Adrenal gland (tissue), 9 donors: ENCODE measurements at regions not wholly inside any gene's neighbourhood (a gene's known extent, or its start where the extent isn't known, plus 50 kb on each side); places are given as distances from the start of the nearest gene placed in this dataset.
"Not testable (repeated sequence)": the region's sequence is repeated elsewhere in the genome, so short reads cannot be mapped to it uniquely, and the experiment has no call there.

Experiments
- DNase-seq, 7 donors: peaks; one replicate each; pipeline ENCODE4 v3.0.0-alpha.2; 2019 to 2020
- H3K27ac ChIP-seq, 5 donors: fragments of 200-600 bp; sonication (generic) in 4 of 5; 1 replicate in 3 of 5; 2 replicates in 2 of 5; pipeline versions ENCODE4 v1.5.1 to v1.8.0; 2016 to 2020; ENCODE audit warnings: mild to moderate bottlenecking in 1 of 5
- H3K27me3 ChIP-seq: fragments of 200-600 bp; 2 replicates; pipeline ENCODE4 v1.8.0; 2021
- H3K36me3 ChIP-seq, 2 donors: fragments of 200-600 bp; replicated peaks in 1 of 2; 1 replicate in 1 of 2; 2 replicates in 1 of 2; pipeline versions ENCODE4 v1.5.1 to v1.8.0; 2018 to 2022
- H3K4me1 ChIP-seq, 2 donors: fragments of 200-600 bp; replicated peaks in 1 of 2; 1 replicate in 1 of 2; 2 replicates in 1 of 2; pipeline versions ENCODE4 v1.5.1 to v1.8.0; 2018 to 2021
- H3K4me3 ChIP-seq, 4 donors: fragments of 200-600 bp; sonication (generic) in 3 of 4; one replicate each; pipeline ENCODE4 v1.5.1; 2016 to 2018
- H3K9me3 ChIP-seq, 3 donors: fragments of 200-600 bp; sonication (generic) in 1 of 3; replicated peaks in 1 of 3; 1 replicate in 2 of 3; 2 replicates in 1 of 3; pipeline versions ENCODE4 v1.5.1 to v1.8.0; 2016 to 2021
- POLR2A ChIP-seq, 2 donors: fragments of 450-650 bp; IDR thresholded peaks; one replicate each; pipeline ENCODE4 v1.6.1; 2017; ENCODE audit warnings: antibody characterized with exemption in 2 of 2, mild to moderate bottlenecking in 2 of 2, moderate library complexity in 1 of 2
- WGBS, 4 donors: extraction: QIAGEN DNeasy Blood & Tissue Kit in 2 of 4; methylation state at CpG; one replicate each; pipeline versions ENCODE4 v1.1.5 to v1.1.7; 2013 to 2017; 5-methylcytosine and 5-hydroxymethylcytosine counted together
- intact Hi-C, 2 donors: fragments of 100-400 bp; cut with DNase I; formaldehyde crosslinking; loops; one replicate each; pipeline versions ENCODE4 v1.14.1 to v1.15.0; 2022 to 2023
- TF ChIP-seq, protein P1 (sequence below), 6 experiments: fragments of 450-650 bp in 4 of 6; fragments of 200-600 bp in 2 of 6; sonication (generic) in 1 of 6; IDR thresholded peaks; 1 replicate in 5 of 6; 2 replicates in 1 of 6; pipeline versions ENCODE4 v1.5.1 to v1.8.0; 2016 to 2021; ENCODE audit warnings: antibody characterized with exemption in 6 of 6, mild to moderate bottlenecking in 2 of 6, moderate library complexity in 1 of 6
- donor health status: healthy with polysubstance abuse.
- donor health status: Bipolar disorder and iron deficiency.
- donor health status: DM: yes; HTN: yes; CAD: no.
- donor health status: DM: no; HTN: no; CAD: no.
- donor health status: DM: no; HTN: no; CAD: no.

DNA sequence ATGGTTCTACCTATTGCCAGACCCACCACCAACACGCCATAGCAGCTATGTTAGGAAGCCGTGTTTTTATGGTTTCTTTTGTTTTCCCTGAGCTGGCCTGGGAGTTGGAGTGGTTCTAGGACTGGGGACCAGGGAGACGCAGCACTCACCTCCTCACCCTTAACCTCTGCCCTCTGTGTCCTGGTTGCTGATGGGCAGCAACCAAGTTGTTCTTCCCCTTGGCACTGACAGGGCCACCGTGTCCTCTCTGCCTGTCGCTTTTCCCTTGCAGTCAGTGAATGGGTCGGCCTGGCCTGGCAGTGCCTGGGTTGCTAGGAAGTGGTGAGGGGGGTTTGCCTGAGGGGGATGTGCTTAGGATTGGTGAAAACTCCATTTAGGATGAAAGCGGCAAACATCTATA is 197.1 kb upstream of the GATA6 start:
- Histone ChIP-seq H3K36me3 (no peaks in the 10 kb centered on the region), H3K27me3 (no peaks in the 10 kb centered on the region), H3K27ac (no peak overlapping the region), H3K4me3 (no peak overlapping the region), H3K4me1 (no peaks in the 10 kb centered on the region), H3K9me3 (no peaks in the 10 kb centered on the region)
- 79 to 86% (median 84%) methylated on average over 7 of the region's 7 CpGs for WGBS, 4 donors
- DNase-seq: no peak
- intact Hi-C loops: no loop called here
- TF ChIP-seq POLR2A (IDR thresholded peaks at IDR 0.05): no peak
- TF ChIP-seq, protein P1, sequence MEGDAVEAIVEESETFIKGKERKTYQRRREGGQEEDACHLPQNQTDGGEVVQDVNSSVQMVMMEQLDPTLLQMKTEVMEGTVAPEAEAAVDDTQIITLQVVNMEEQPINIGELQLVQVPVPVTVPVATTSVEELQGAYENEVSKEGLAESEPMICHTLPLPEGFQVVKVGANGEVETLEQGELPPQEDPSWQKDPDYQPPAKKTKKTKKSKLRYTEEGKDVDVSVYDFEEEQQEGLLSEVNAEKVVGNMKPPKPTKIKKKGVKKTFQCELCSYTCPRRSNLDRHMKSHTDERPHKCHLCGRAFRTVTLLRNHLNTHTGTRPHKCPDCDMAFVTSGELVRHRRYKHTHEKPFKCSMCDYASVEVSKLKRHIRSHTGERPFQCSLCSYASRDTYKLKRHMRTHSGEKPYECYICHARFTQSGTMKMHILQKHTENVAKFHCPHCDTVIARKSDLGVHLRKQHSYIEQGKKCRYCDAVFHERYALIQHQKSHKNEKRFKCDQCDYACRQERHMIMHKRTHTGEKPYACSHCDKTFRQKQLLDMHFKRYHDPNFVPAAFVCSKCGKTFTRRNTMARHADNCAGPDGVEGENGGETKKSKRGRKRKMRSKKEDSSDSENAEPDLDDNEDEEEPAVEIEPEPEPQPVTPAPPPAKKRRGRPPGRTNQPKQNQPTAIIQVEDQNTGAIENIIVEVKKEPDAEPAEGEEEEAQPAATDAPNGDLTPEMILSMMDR (IDR thresholded peaks at IDR 0.05): no peak

DNA sequence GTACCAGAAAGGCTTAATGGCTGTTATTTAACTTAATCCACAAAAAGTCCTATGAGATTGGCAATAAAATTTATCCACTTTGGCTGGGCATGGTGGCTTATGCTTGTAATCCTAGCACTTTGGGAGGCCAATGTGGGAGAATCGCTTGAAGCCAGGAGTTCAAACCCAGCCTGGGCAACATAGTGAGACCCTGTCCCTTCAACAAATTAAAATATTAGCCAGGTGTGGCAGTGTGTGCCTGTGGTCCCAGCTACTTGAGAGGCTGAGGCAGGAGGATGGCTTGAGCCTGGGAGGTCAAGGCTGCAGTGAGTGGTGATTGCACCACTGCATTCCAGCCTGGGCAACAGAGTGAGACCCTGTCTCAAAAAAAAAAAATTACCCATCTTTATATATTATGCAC is 193.4 kb upstream of the GATA6 start:
- H3K4me1 ChIP-seq, H3K27ac ChIP-seq, H3K27me3 ChIP-seq, H3K9me3 ChIP-seq, H3K36me3 ChIP-seq, H3K4me3 ChIP-seq, intact Hi-C loops, DNase-seq: not testable (repeated sequence)
- WGBS, 4 donors: 93 to 100% (median 98%) methylated on average over 1 of the region's 1 CpG

DNA sequence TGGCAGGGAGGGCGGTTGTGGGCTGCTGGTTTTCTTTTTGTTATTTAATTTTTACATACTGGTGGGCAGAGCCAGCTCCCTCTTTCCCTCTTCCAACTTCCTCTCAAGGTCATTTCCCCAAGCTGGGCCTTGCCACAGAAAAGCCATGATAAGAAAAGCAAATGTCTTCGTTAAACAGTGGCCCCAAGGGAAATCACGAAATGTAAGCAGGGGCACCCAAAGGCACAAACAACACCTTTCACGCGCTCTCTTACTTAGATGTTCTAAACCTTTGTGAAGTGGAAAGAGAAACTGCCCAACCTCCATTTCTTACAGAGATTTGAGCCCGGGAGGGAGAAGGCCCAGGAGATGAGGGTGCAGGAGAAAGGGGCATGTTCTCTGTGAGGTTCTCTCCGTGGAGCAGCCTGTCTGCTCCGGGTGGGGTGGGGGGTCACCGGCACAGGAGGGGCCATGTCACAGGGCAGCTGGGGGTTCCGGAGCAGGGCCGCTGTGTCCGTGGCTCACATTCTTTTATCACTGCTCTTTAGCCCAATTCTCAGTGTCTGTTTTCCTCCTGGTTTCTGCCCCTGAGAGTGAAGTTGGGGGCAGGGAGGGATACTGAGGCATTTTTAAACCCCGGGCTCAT is 190.7 kb upstream of the GATA6 start:
- 63 to 74% (median 64%) methylated on average over 12 to 13 of the region's 13 CpGs for WGBS, 4 donors
- Histone ChIP-seq H3K4me1 (no peaks in the 10 kb centered on the region), H3K4me3 (no peak overlapping the region), H3K36me3 (no peaks in the 10 kb centered on the region), H3K27ac (no peak overlapping the region), H3K27me3 (no peaks in the 10 kb centered on the region), H3K9me3 (no peaks in the 10 kb centered on the region)
- no peak for TF ChIP-seq POLR2A (IDR thresholded peaks at IDR 0.05)
- TF ChIP-seq, protein P1 (IDR thresholded peaks at IDR 0.05): no peak
- no peak for DNase-seq
- intact Hi-C loops: no loop called here

DNA sequence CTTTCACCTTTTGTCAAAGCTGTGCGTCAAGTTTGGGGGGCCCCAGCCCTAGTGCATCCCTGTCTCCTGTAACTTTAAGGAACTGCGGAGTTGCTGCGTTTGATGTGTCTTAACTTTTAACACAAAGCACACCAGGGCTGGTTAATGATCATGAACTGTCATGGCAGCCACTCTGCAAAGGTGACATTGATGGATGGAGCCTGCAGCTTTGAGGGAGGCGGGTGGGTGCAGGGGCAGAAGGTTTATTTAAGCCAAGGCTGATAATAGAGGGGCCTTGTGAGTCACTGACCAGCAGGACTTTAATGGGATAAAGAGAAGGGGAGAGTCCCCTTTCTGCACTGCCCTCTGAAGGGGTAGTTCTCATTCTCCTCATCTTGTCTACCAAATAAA is 190.2 kb upstream of the GATA6 start:
- DNase-seq: no peak
- Histone ChIP-seq H3K27me3 (no peaks in the 10 kb centered on the region), H3K4me1 (no peaks in the 10 kb centered on the region), H3K27ac (no peak overlapping the region), H3K9me3 (no peaks in the 10 kb centered on the region), H3K36me3 (no peaks in the 10 kb centered on the region), H3K4me3 (no peak overlapping the region)
- intact Hi-C loops: no loop called here
- 78 to 93% (median 91%) methylated on average over 4 of the region's 4 CpGs for WGBS, 4 donors
- TF ChIP-seq, protein P1 (IDR thresholded peaks at IDR 0.05): no peak
- no peak for TF ChIP-seq POLR2A (IDR thresholded peaks at IDR 0.05)

DNA sequence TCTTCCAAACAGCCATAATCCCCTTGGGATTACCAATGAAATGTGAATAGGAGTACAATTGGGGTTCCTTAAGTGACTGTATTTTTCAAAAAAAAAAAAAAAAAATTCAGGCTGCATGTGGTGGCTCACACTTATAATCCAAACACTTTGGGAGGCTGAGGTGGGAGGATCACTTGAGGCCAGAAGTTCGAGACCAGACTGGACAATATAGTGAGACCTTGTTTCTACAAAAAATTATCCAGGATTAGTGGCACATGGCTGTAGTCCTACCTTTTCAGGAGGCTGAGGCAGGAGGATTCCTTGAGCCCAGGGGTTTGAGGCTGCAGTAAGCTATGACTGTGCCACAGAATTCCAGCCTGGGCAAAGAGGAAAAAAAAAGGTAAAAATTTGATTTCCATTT is 189.6 kb upstream of the GATA6 start:
- Histone ChIP-seq H3K27me3 (no peaks in the 10 kb centered on the region), H3K36me3 (no peaks in the 10 kb centered on the region), H3K4me1 (no peaks in the 10 kb centered on the region), H3K9me3 (no peaks in the 10 kb centered on the region), H3K27ac (no peak overlapping the region), H3K4me3 (no peak overlapping the region)
- no peak for TF ChIP-seq POLR2A (IDR thresholded peaks at IDR 0.05)
- TF ChIP-seq, protein P1 (IDR thresholded peaks at IDR 0.05): no peak
- WGBS, 4 donors: 89 to 100% (median 93%) methylated on average over 1 of the region's 1 CpG
- no peak for DNase-seq
- intact Hi-C loops: no loop called here
